ENCODE measurements at regions not wholly inside any gene's neighbourhood (a gene's known extent, or its start where the extent isn't known, plus 50 kb on each side); places are given as distances from the start of the nearest gene placed in this dataset.
A peak's percentile ranks its signal among the peaks of the same experiment; 100 is the strongest.

DNA sequence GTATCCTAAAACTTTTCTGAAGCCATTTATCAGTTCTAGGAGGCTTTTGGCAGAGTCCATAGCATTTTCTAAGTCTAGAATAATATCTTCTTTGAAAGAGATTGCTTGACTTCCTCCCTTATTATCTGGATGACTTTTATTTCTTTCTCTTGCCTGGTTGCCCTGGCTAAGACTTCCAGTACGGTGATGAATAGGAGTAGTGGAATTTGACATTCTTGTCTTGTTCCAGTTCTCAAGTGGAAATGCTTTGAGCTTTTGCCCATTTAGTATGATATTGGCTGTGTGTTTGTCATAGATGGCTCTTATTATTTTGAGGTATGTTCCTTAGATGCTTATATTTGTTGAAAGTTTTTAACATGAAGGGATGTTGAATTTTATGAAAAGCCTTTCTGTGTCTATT is 1647.9 kb downstream of the PLA2G4A start:
- POLR2A ChIA-PET = no interaction called here
- Histone ChIP-seq H3K4me2 (no peak overlapping the region), H3K27ac (no peak overlapping the region), H3K4me3 (no peak overlapping the region), H3K4me1 (0 out of 3 replicates have a peak, but pooled peaks cover 5% of the 10 kb centered on the region), H3K9me3 (no peaks in the 10 kb centered on the region)
- CTCF ChIA-PET = no interaction called here
- no peak for ATAC-seq
- 69% methylated on average over 1 of the region's 1 CpG for WGBS (ENCODE audit: missing lambda C conversion rate)
- FAIRE-seq = no peak
- no peak for DNase-seq (ENCODE audit: low read depth in 1 of 2, low spot score in 1 of 2)
- TF ChIP-seq PBX3 (IDR thresholded peaks at IDR 0.05) = no peak
- no peak for TF ChIP-seq MAFK (IDR thresholded peaks at IDR 0.05; ENCODE audit: partially characterized antibody)
- TF ChIP-seq PHF8 (IDR thresholded peaks at IDR 0.05; ENCODE audit: borderline replicate concordance, low read depth) = no peak
- no peak for TF ChIP-seq SREBF2 (IDR thresholded peaks at IDR 0.05)
- no peak for TF ChIP-seq POLR2AphosphoS2 (conservative IDR thresholded peaks at IDR 0.05; ENCODE audit: low read length)
- no peak for TF ChIP-seq GATA3 (IDR thresholded peaks at IDR 0.05; ENCODE audit: borderline replicate concordance)
- no peak for TF ChIP-seq KDM5A (IDR thresholded peaks at IDR 0.05)
- no peak for TF ChIP-seq RFX5 (IDR thresholded peaks at IDR 0.05)
- TF ChIP-seq MYC (IDR thresholded peaks at IDR 0.05; ENCODE audit: borderline replicate concordance, low read length) = no peak
- TF ChIP-seq, protein P1, sequence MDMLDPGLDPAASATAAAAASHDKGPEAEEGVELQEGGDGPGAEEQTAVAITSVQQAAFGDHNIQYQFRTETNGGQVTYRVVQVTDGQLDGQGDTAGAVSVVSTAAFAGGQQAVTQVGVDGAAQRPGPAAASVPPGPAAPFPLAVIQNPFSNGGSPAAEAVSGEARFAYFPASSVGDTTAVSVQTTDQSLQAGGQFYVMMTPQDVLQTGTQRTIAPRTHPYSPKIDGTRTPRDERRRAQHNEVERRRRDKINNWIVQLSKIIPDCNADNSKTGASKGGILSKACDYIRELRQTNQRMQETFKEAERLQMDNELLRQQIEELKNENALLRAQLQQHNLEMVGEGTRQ (IDR thresholded peaks at IDR 0.05) = no peak
- TF ChIP-seq HOXB13 (CRISPR knock-in tag; IDR thresholded peaks at IDR 0.05; ENCODE audit: low read depth) = no peak
- TF ChIP-seq HDAC2 (IDR thresholded peaks at IDR 0.05) = no peak
- no peak for TF ChIP-seq CHD4 (IDR thresholded peaks at IDR 0.05; ENCODE audit: borderline replicate concordance)

- POLR2A ChIA-PET = no interaction called here
- DNase-seq (ENCODE audit: low read depth in 1 of 2, low spot score in 1 of 2) (peak; percentile 3 to 68), ATAC-seq (peak; percentile 71 to 81; a peak in 5 of 6 replicates)
These were observed 1660.8 kb downstream of the PLA2G4A start for GRCh38 chr1:188489336-188490112.

GRCh38 chr1:188496506-188496905 is 1667.8 kb downstream of the PLA2G4A start:
- POLR2A ChIA-PET = no interaction called here
- CTCF ChIA-PET = no interaction called here
- no peak overlapping the region for H3K4me2 ChIP-seq
- no peak overlapping the region for H3K4me3 ChIP-seq
- no peaks in the 10 kb centered on the region for H3K9me3 ChIP-seq
- no peak overlapping the region for H3K27ac ChIP-seq
- 100% methylated on average over 1 of the region's 1 CpG for WGBS (ENCODE audit: missing lambda C conversion rate)
- FAIRE-seq (no peak), DNase-seq (ENCODE audit: low read depth in 1 of 2, low spot score in 1 of 2) (no peak), ATAC-seq (no peak)
- no peaks in the 10 kb centered on the region for H3K4me1 ChIP-seq
- no peak for TF ChIP-seq CHD2 (IDR thresholded peaks at IDR 0.05; ENCODE audit: low read length, partially characterized antibody)
- TF ChIP-seq MAZ (IDR thresholded peaks at IDR 0.05; ENCODE audit: borderline replicate concordance, low read depth, low read length) = no peak
- TF ChIP-seq, protein P1 (IDR thresholded peaks at IDR 0.05) = no peak
- TF ChIP-seq MYC (IDR thresholded peaks at IDR 0.05; ENCODE audit: borderline replicate concordance, low read length) = no peak
- TF ChIP-seq HOXA7 (CRISPR knock-in tag; IDR thresholded peaks at IDR 0.05) = no peak
- TF ChIP-seq, protein P2, sequence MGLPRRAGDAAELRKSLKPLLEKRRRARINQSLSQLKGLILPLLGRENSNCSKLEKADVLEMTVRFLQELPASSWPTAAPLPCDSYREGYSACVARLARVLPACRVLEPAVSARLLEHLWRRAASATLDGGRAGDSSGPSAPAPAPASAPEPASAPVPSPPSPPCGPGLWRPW (IDR thresholded peaks at IDR 0.05) = no peak
- no peak for TF ChIP-seq NPAS2 (CRISPR knock-in tag; IDR thresholded peaks at IDR 0.05; ENCODE audit: borderline replicate concordance)
- TF ChIP-seq, protein P3, sequence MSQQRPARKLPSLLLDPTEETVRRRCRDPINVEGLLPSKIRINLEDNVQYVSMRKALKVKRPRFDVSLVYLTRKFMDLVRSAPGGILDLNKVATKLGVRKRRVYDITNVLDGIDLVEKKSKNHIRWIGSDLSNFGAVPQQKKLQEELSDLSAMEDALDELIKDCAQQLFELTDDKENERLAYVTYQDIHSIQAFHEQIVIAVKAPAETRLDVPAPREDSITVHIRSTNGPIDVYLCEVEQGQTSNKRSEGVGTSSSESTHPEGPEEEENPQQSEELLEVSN (IDR thresholded peaks at IDR 0.05; ENCODE audit: borderline replicate concordance, low read depth) = no peak
- TF ChIP-seq REST (IDR thresholded peaks at IDR 0.05) = no peak
- no peak for TF ChIP-seq FOXS1 (CRISPR knock-in tag; IDR thresholded peaks at IDR 0.05)
- no peak for TF ChIP-seq FOSL2 (IDR thresholded peaks at IDR 0.05)
- TF ChIP-seq FOSL2 (CRISPR knock-in tag; IDR thresholded peaks at IDR 0.05) = no peak
- no peak for TF ChIP-seq BHLHE40 (IDR thresholded peaks at IDR 0.05; ENCODE audit: low read depth, low read length)
- no peak for TF ChIP-seq KDM5A (IDR thresholded peaks at IDR 0.05)

More at GRCh38 chr1:188489336-188490112, 1660.8 kb downstream of the PLA2G4A start:
- CTCF ChIA-PET = no interaction called here
- Histone ChIP-seq H3K4me2 (peak overlapping the region; percentile 48), H3K4me1 (peaks cover 11% of the 10 kb centered on the region), H3K9me3 (no peaks in the 10 kb centered on the region), H3K27ac (peak overlapping the region in 1 of 2 experiments; percentile 53; a peak in 2 of 6 replicates), H3K4me3 (no peak overlapping the region)
- TF ChIP-seq HOXB5 (CRISPR knock-in tag; IDR thresholded peaks at IDR 0.05) (no peak), SMC3 (IDR thresholded peaks at IDR 0.05) (0 out of 3 replicates have a peak, but pooled peaks have one; percentile 17), MAFK (IDR thresholded peaks at IDR 0.05; ENCODE audit: partially characterized antibody) (peak; percentile 51), CBX2 (IDR thresholded peaks at IDR 0.05; ENCODE audit: borderline replicate concordance, low read depth) (no peak), MYC (IDR thresholded peaks at IDR 0.05; ENCODE audit: borderline replicate concordance, low read length) (no peak), RFX5 (IDR thresholded peaks at IDR 0.05) (no peak), KDM1A (IDR thresholded peaks at IDR 0.05; ENCODE audit: low read depth) (no peak), RAD21 (conservative IDR thresholded peaks at IDR 0.05 in 1 of 2, IDR thresholded peaks at IDR 0.05 in 1 of 2) (peak; percentile 51 to 54; a peak in 4 of 5 replicates)
- FAIRE-seq = no peak
- WGBS (ENCODE audit: missing lambda C conversion rate) = 35% methylated on average over 5 of the region's 5 CpGs

Data from A549 (cell line).